ENCODE measurements at regions not wholly inside any gene's neighbourhood (a gene's known extent, or its start where the extent isn't known, plus 50 kb on each side); places are given as distances from the start of the nearest gene placed in this dataset.

- TF ChIP-seq CTCF (conservative IDR thresholded peaks at IDR 0.05; ENCODE audit: low read length) = no peak
- TF ChIP-seq EZH2phosphoT487 (IDR thresholded peaks at IDR 0.05; ENCODE audit: borderline replicate concordance, low read depth, low read length) = no peak
Measured at GRCh38 chr1:19547814-19548213, 62.5 kb upstream of the CAPZB start.

Measured in OCI-LY7 (cell line).